SK-N-DZ (cell line): ENCODE measurements at regions not wholly inside any gene's neighbourhood (a gene's known extent, or its start where the extent isn't known, plus 50 kb on each side); places are given as distances from the start of the nearest gene placed in this dataset.

Experiments
- DNase-seq: peaks from one replicate; pipeline ENCODE4 v3.0.0-alpha.2; 2015; ENCODE audit warnings: low spot score

- no peak for DNase-seq
Measured at GRCh38 chr9:108158236-108158995, 668.8 kb upstream of the KLF4 start.

GRCh38 chr9:108156270-108156998 lies 666.9 kb upstream of the KLF4 start:
- no peak for DNase-seq

- no peak for DNase-seq
Measured at GRCh38 chr9:108153416-108153815, 663.8 kb upstream of the KLF4 start.

- no peak for DNase-seq
Measured at GRCh38 chr9:108150736-108151586, 661.4 kb upstream of the KLF4 start.

- DNase-seq, result no peak
Measured at GRCh38 chr9:108149326-108149725, 659.8 kb upstream of the KLF4 start.

- no peak for DNase-seq
Measured at GRCh38 chr9:108142504-108143201, 653.1 kb upstream of the KLF4 start.

- DNase-seq, result no peak
Measured at GRCh38 chr9:108142142-108142503, 652.6 kb upstream of the KLF4 start.

GRCh38 chr9:108139900-108140299 lies 650.3 kb upstream of the KLF4 start:
- no peak for DNase-seq

GRCh38 chr9:108138516-108138915 lies 648.9 kb upstream of the KLF4 start:
- DNase-seq, result no peak

GRCh38 chr9:108136656-108137055 lies 647.1 kb upstream of the KLF4 start:
- no peak for DNase-seq

GRCh38 chr9:108134486-108135128 lies 645.0 kb upstream of the KLF4 start:
- DNase-seq, result no peak

GRCh38 chr9:108133680-108134079 lies 644.1 kb upstream of the KLF4 start:
- DNase-seq, result no peak

GRCh38 chr9:108133101-108133500 lies 643.5 kb upstream of the KLF4 start:
- DNase-seq, result no peak

- no peak for DNase-seq
Measured at GRCh38 chr9:108130905-108131304, 641.3 kb upstream of the KLF4 start.

GRCh38 chr9:108125625-108126024 lies 636.1 kb upstream of the KLF4 start:
- DNase-seq, result no peak

- DNase-seq, result no peak
Measured at GRCh38 chr9:108119530-108120113, 630.1 kb upstream of the KLF4 start.

GRCh38 chr9:108117795-108118194 lies 628.2 kb upstream of the KLF4 start:
- DNase-seq, result peak; percentile 15

GRCh38 chr9:108117306-108117705 lies 627.7 kb upstream of the KLF4 start:
- no peak for DNase-seq

GRCh38 chr9:108113596-108113995 lies 624.0 kb upstream of the KLF4 start:
- no peak for DNase-seq

- DNase-seq, result no peak
Measured at GRCh38 chr9:108109927-108110690, 620.5 kb upstream of the KLF4 start.
